HepG2 (cell line): ENCODE measurements at regions not wholly inside any gene's neighbourhood (a gene's known extent, or its start where the extent isn't known, plus 50 kb on each side); places are given as distances from the start of the nearest gene placed in this dataset.

Experiments
- ATAC-seq: fragments of 200-7000 bp; cut with Tn5 transposase; 3 replicates; pipeline ENCODE4 v1.9.1; 2020; ENCODE audit warnings: mild to moderate bottlenecking, moderate library complexity
- BruUV-seq: library from RNA; stranded (reverse); fragments of 400-500 nt; replicated peaks from 2 replicates; lab custom pipeline; 2021; lab: Mats Ljungman, UMichigan
- CTCF ChIA-PET: fragments of 300-600 bp; formaldehyde crosslinking; extraction: SDS; loops from one replicate; lab custom pipeline; 2021; ENCODE audit warnings: low total read pairs, inconsistent platforms, low intra/inter-chr PET ratio; lab: Yijun Ruan, JAX
- POLR2A ChIA-PET: fragments of 350-600 bp; sonication (Branson Sonifier 250); formaldehyde crosslinking; loops from one replicate; lab custom pipeline; 2020; ENCODE audit warnings: antibody characterized with exemption, inconsistent platforms; lab: Yijun Ruan, JAX
- DNase-seq: peaks from one replicate; pipeline ENCODE4 v3.0.0-alpha.2; 2015; ENCODE audit warnings: low spot score
- FAIRE-seq: peaks from 3 replicates; lab custom pipeline; 2011; peaks lifted over from hg19 to GRCh38; lab: Jason Lieb, UNC
- H2AFZ ChIP-seq: one replicate; pipeline ENCODE4 v1.6.1; 2011; ENCODE audit warnings: low read length, inconsistent platforms
- H3K27ac ChIP-seq: fragments of 300-600 bp; 3 replicates; pipeline ENCODE4 v1.8.0; 2011; ENCODE audit warnings: mixed run types, mild to moderate bottlenecking, mixed read lengths, low read length, inconsistent platforms; ENCODE audit not compliant: insufficient read depth; ENCODE audit errors: extremely low read length
- H3K27me3 ChIP-seq, 2 experiments: fragments of 200-600 bp in 1 of 2; 2 replicates in 1 of 2; 3 replicates in 1 of 2; pipeline versions ENCODE4 v1.6.0 to v1.8.0; 2011; ENCODE audit warnings: low read length in 2 of 2, mild to moderate bottlenecking in 2 of 2, moderate library complexity in 2 of 2, inconsistent platforms in 1 of 2; ENCODE audit not compliant: insufficient read depth in 2 of 2, control insufficient read depth in 1 of 2
- H3K36me3 ChIP-seq, 2 experiments: fragments of 200-600 bp in 1 of 2; replicated peaks in 1 of 2; 2 replicates in 1 of 2; 3 replicates in 1 of 2; pipeline versions ENCODE4 v1.5.1 to v1.8.0; 2011; ENCODE audit warnings: low read length in 2 of 2, inconsistent platforms in 1 of 2; ENCODE audit not compliant: insufficient read depth in 2 of 2, control insufficient read depth in 1 of 2
- H3K4me1 ChIP-seq: 2 replicates; pipeline ENCODE4 v1.5.1; 2012; ENCODE audit warnings: low read length, inconsistent platforms; ENCODE audit not compliant: insufficient read depth
- H3K4me2 ChIP-seq: 2 replicates; pipeline ENCODE4 v1.6.0; 2011; ENCODE audit warnings: low read depth, low read length, inconsistent platforms
- H3K4me3 ChIP-seq, 3 experiments: fragments of 200-600 bp in 1 of 3; sonication (generic), shearing (Covaris generic) in 1 of 3; replicated peaks in 1 of 3; 2 replicates each; pipeline ENCODE4 v1.5.1; 2011 to 2016; ENCODE audit warnings: low read length in 3 of 3, inconsistent platforms in 2 of 3, low read depth in 2 of 3, mild to moderate bottlenecking in 2 of 3, control low read depth in 1 of 3, mixed read lengths in 1 of 3; ENCODE audit not compliant: insufficient read depth in 1 of 3
- H3K79me2 ChIP-seq: one replicate; pipeline ENCODE4 v1.6.1; 2011; ENCODE audit warnings: low read length, inconsistent platforms; ENCODE audit not compliant: insufficient read depth
- H3K9ac ChIP-seq: 2 replicates; pipeline ENCODE4 v1.6.0; 2011; ENCODE audit warnings: mild to moderate bottlenecking, low read depth, low read length, inconsistent platforms; ENCODE audit not compliant: insufficient read depth
- H3K9me3 ChIP-seq: 2 replicates; pipeline ENCODE4 v1.5.1; 2012; ENCODE audit warnings: mild to moderate bottlenecking, low read length
- H4K20me1 ChIP-seq: 2 replicates; pipeline ENCODE4 v1.6.0; 2011; ENCODE audit warnings: inconsistent platforms, mild to moderate bottlenecking, low read length, moderate library complexity; ENCODE audit not compliant: insufficient read depth
- CSRNP2 ChIP-seq: sonication (generic); formaldehyde crosslinking; conservative IDR thresholded peaks from 2 replicates; pipeline ENCODE4 v1.8.0; 2022; ENCODE audit warnings: low read depth, missing genetic modification reagents
- HNRNPH1 ChIP-seq: fragments of 200-400 bp; formaldehyde crosslinking; optimal IDR thresholded peaks from 2 replicates; pipeline ENCODE3; 2017; ENCODE audit warnings: mild to moderate bottlenecking, low read depth, low read length
- HNRNPUL1 ChIP-seq: fragments of 200-400 bp; formaldehyde crosslinking; IDR thresholded peaks from 2 replicates; pipeline ENCODE4 v1.6.1; 2017; ENCODE audit warnings: low read depth, mild to moderate bottlenecking, low read length, moderate library complexity
- MEF2D ChIP-seq: sonication (generic); formaldehyde crosslinking; IDR thresholded peaks from 2 replicates; pipeline ENCODE4 v1.5.1; 2020; ENCODE audit warnings: mild to moderate bottlenecking, missing genetic modification reagents
- SALL1 ChIP-seq: sonication (generic); formaldehyde crosslinking; IDR thresholded peaks from 2 replicates; pipeline ENCODE4 v1.8.0; 2022; ENCODE audit warnings: mild to moderate bottlenecking, missing genetic modification reagents
- THYN1 ChIP-seq: sonication (generic); formaldehyde crosslinking; IDR thresholded peaks from 2 replicates; pipeline ENCODE4 v1.8.1; 2023; ENCODE audit warnings: low read depth, mild to moderate bottlenecking, moderate library complexity, missing genetic modification reagents, borderline replicate concordance
- ZNF512 ChIP-seq: sonication (generic); formaldehyde crosslinking; IDR thresholded peaks from 2 replicates; pipeline ENCODE4 v1.4.0; 2020; ENCODE audit warnings: mild to moderate bottlenecking, missing genetic modification reagents
- ZNF580 ChIP-seq: IDR thresholded peaks from 2 replicates; pipeline ENCODE4 v1.6.1; 2016; ENCODE audit warnings: low read depth, borderline replicate concordance
- ZNF788 ChIP-seq: sonication (generic); formaldehyde crosslinking; IDR thresholded peaks from 2 replicates; pipeline ENCODE4 v1.5.0; 2020; ENCODE audit warnings: mild to moderate bottlenecking, missing genetic modification reagents, borderline replicate concordance
- WGBS: methylation state at CpG from one replicate; pipeline ENCODE4 v1.1.6; 2017; ENCODE audit warnings: low lambda C conversion rate; 5-methylcytosine and 5-hydroxymethylcytosine counted together
- in situ Hi-C: cut with HindIII; loops from 2 replicates; pipeline ENCODE4 v1.10.0; 2017; ENCODE audit warnings: low pct_unique_long_range_greater_than_20kb; ENCODE audit not compliant: extremely low pct_ligation_motif_present
- intact Hi-C: fragments of 100-400 bp; cut with micrococcal nuclease; formaldehyde crosslinking; loops from one replicate; pipeline ENCODE4 v1.10.0; 2022; ENCODE audit not compliant: unreplicated experiment

GRCh38 chr13:105365021-105365550, 1170.4 kb downstream of the EFNB2 start:
- TF ChIP-seq CSRNP2 (CRISPR knock-in tag) (no peak), ZNF512 (CRISPR knock-in tag) (no peak), THYN1 (CRISPR knock-in tag) (no peak), HNRNPH1 (no peak), ZNF788 (CRISPR knock-in tag) (no peak), SALL1 (CRISPR knock-in tag) (no peak), ZNF580 (CRISPR knock-in tag) (no peak), HNRNPUL1 (no peak), MEF2D (CRISPR knock-in tag) (no peak)
- TF ChIP-seq, all 625 proteins: peak for 0
- CTCF ChIA-PET, result no interaction called here
- BruUV-seq, result no TSS peak
- no peaks in the 10 kb centered on the region for H4K20me1 ChIP-seq
- H2AFZ ChIP-seq, result no peak overlapping the region
- no peaks in the 10 kb centered on the region for H3K79me2 ChIP-seq
- ATAC-seq (no peak), DNase-seq (no peak), FAIRE-seq (no peak)
- no peak overlapping the region for H3K4me2 ChIP-seq
- H3K36me3 ChIP-seq, result no peaks in the 10 kb centered on the region
- no peak overlapping the region for H3K9ac ChIP-seq
- no peak overlapping the region for H3K27ac ChIP-seq
- in situ Hi-C loops (no loop called here), intact Hi-C loops (no loop called here)
- no peaks in the 10 kb centered on the region for H3K4me1 ChIP-seq
- peaks cover 48% of the 10 kb centered on the region for H3K9me3 ChIP-seq
- under 1% methylated on average over 3 of the region's 3 CpGs for WGBS
- POLR2A ChIA-PET, result no interaction called here
- no peak overlapping the region for H3K4me3 ChIP-seq
- no peaks in the 10 kb centered on the region; a peak in 1 of 5 replicates for H3K27me3 ChIP-seq
